ENCODE measurements at regions not wholly inside any gene's neighbourhood (a gene's known extent, or its start where the extent isn't known, plus 50 kb on each side); places are given as distances from the start of the nearest gene placed in this dataset.

DNA sequence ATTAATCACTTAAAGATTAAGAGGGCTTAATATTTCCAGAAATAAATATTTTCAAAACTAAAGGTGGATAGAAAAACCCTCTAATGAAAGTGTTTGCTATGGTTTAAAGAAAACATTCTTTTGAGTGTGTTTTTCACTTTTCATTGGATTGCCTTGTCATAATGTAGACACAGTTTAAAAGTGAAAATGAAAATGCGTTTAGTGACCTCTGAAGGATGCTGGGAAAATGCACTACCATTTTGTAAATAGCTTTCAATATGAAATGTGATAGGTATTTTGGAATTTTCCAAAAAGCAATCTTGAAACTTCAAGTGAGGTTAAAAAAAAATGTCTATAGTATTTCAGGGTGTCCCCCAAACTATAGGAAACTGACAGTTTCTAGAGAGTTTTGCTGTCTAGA is 642.2 kb downstream of the C4orf33 start:
- TF ChIP-seq CTCF (conservative IDR thresholded peaks at IDR 0.05 in 1 of 2, IDR thresholded peaks at IDR 0.05 in 1 of 2; ENCODE audit: low read depth in 1 of 2, low read length in 2 of 2) (no peak), EZH2 (IDR thresholded peaks at IDR 0.05; ENCODE audit: low read length, missing control alignments) (no peak)

Data from fibroblast of lung (primary cell).